Esophagus squamous epithelium (tissue), 5 donors: ENCODE measurements at regions not wholly inside any gene's neighbourhood (a gene's known extent, or its start where the extent isn't known, plus 50 kb on each side); places are given as distances from the start of the nearest gene placed in this dataset.

Experiments
- DNase-seq: peaks from one replicate; lab custom pipeline; 2025; lab: John Stamatoyannopoulos, UW
- H3K27ac ChIP-seq, 4 donors: fragments of 200-600 bp; sonication (generic); one replicate each; pipeline ENCODE4 v1.5.1; 2016 to 2019; ENCODE audit warnings: mild to moderate bottlenecking in 1 of 4
- H3K27me3 ChIP-seq, 4 donors: fragments of 200-600 bp; sonication (generic); 1 replicate in 3 of 4; 2 replicates in 1 of 4; pipeline versions ENCODE4 v1.5.1 to v1.6.0; 2017 to 2021; ENCODE audit warnings: antibody characterized with exemption in 1 of 4
- H3K36me3 ChIP-seq, 3 donors: fragments of 200-600 bp; sonication (generic); one replicate each; pipeline ENCODE4 v1.5.1; 2016 to 2019
- H3K4me1 ChIP-seq, 3 donors: fragments of 200-600 bp; sonication (generic); one replicate each; pipeline ENCODE4 v1.5.1; 2017 to 2019
- H3K4me3 ChIP-seq, 4 donors: fragments of 200-600 bp; sonication (generic); 1 replicate in 3 of 4; 2 replicates in 1 of 4; pipeline ENCODE4 v1.5.1; 2016 to 2019; ENCODE audit warnings: mild to moderate bottlenecking in 2 of 4, moderate library complexity in 1 of 4
- H3K9me3 ChIP-seq, 3 donors: fragments of 200-600 bp; sonication (generic); one replicate each; pipeline ENCODE4 v1.5.1; 2016 to 2019
- CTCF ChIP-seq, 6 experiments: fragments of 450-650 bp in 4 of 6; fragments of 200-600 bp in 2 of 6; sonication (generic) in 2 of 6; IDR thresholded peaks; one replicate each; pipeline ENCODE4 v1.5.1; 2016 to 2019; ENCODE audit warnings: antibody characterized with exemption in 6 of 6, mild to moderate bottlenecking in 4 of 6, moderate library complexity in 4 of 6
- POLR2A ChIP-seq, 4 donors: fragments of 450-650 bp; IDR thresholded peaks; one replicate each; pipeline ENCODE4 v1.6.1; 2017; ENCODE audit warnings: antibody characterized with exemption in 4 of 4, mild to moderate bottlenecking in 4 of 4, moderate library complexity in 3 of 4
- WGBS, 2 donors: methylation state at CpG; one replicate each; pipeline ENCODE4 v1.1.5; 2018; 5-methylcytosine and 5-hydroxymethylcytosine counted together
- intact Hi-C: fragments of 100-400 bp; cut with DNase I; formaldehyde crosslinking; loops from one replicate; pipeline ENCODE4 v1.15.0; 2022
- donor health status: DM: yes; HTN: yes; CAD: no.

GRCh38 chr16:85199880-85200279 lies 87.6 kb upstream of the CIBAR2 start:
- Histone ChIP-seq H3K27ac (no peak overlapping the region), H3K4me1 (peaks cover 17 to 84% (median 57%) of the 10 kb centered on the region in 3 donors), H3K9me3 (no peaks in the 10 kb centered on the region), H3K36me3 (no peaks in the 10 kb centered on the region), H3K27me3 (peaks cover 0 to 23% (median 0%) of the 10 kb centered on the region in 4 donors), H3K4me3 (no peak overlapping the region)
- intact Hi-C loops, result no loop called here
- WGBS, 2 donors, result 90% methylated on average over 8 to 9 of the region's 9 CpGs
- DNase-seq, result no peak
- no peak for TF ChIP-seq CTCF (IDR thresholded peaks at IDR 0.05)
- no peak for TF ChIP-seq POLR2A (IDR thresholded peaks at IDR 0.05)

GRCh38 chr16:85200471-85201278 lies 88.4 kb upstream of the CIBAR2 start:
- WGBS, 2 donors, result 85 to 87% methylated on average over 13 to 17 of the region's 17 CpGs
- intact Hi-C loops, result no loop called here
- H3K36me3 ChIP-seq, result no peaks in the 10 kb centered on the region
- no peaks in the 10 kb centered on the region for H3K9me3 ChIP-seq
- TF ChIP-seq CTCF (IDR thresholded peaks at IDR 0.05) (no peak), POLR2A (IDR thresholded peaks at IDR 0.05) (no peak)
- H3K27me3 ChIP-seq, result peaks cover 0 to 15% (median 0%) of the 10 kb centered on the region in 4 donors
- no peak for DNase-seq
- H3K27ac ChIP-seq, result no peak overlapping the region
- H3K4me1 ChIP-seq, result peaks cover 17 to 82% (median 54%) of the 10 kb centered on the region in 3 donors
- H3K4me3 ChIP-seq, result no peak overlapping the region

GRCh38 chr16:85201574-85201973 lies 89.3 kb upstream of the CIBAR2 start:
- DNase-seq, result no peak
- Histone ChIP-seq H3K4me1 (peaks cover 19 to 82% (median 54%) of the 10 kb centered on the region in 3 donors), H3K36me3 (no peaks in the 10 kb centered on the region), H3K4me3 (no peak overlapping the region), H3K27ac (no peak overlapping the region), H3K27me3 (peaks cover 0 to 19% (median 0%) of the 10 kb centered on the region in 4 donors), H3K9me3 (no peaks in the 10 kb centered on the region)
- TF ChIP-seq CTCF (IDR thresholded peaks at IDR 0.05), result no peak
- no peak for TF ChIP-seq POLR2A (IDR thresholded peaks at IDR 0.05)
- intact Hi-C loops, result no loop called here
- 81 to 83% methylated on average over 8 of the region's 8 CpGs for WGBS, 2 donors

- intact Hi-C loops, result no loop called here
- peak overlapping the region; percentile 49 to 87 (median 64) for H3K27ac ChIP-seq
- no peak for DNase-seq
These were observed 89.9 kb upstream of the CIBAR2 start for GRCh38 chr16:85202051-85202601.

More at GRCh38 chr16:85202051-85202601, 89.9 kb upstream of the CIBAR2 start:
- Histone ChIP-seq H3K9me3 (no peaks in the 10 kb centered on the region), H3K36me3 (no peaks in the 10 kb centered on the region), H3K4me3 (no peak overlapping the region), H3K4me1 (peaks cover 19 to 82% (median 54%) of the 10 kb centered on the region in 3 donors), H3K27me3 (peaks cover 0 to 20% (median 0%) of the 10 kb centered on the region in 4 donors)
- no peak for TF ChIP-seq POLR2A (IDR thresholded peaks at IDR 0.05)
- no peak for TF ChIP-seq CTCF (IDR thresholded peaks at IDR 0.05)
- 69 to 90% methylated on average over 5 of the region's 14 CpGs for WGBS, 2 donors
